H1 (cell line): ENCODE measurements at regions not wholly inside any gene's neighbourhood (a gene's known extent, or its start where the extent isn't known, plus 50 kb on each side); places are given as distances from the start of the nearest gene placed in this dataset.

Source experiments
- TF ChIP-seq, protein P1 (sequence below): fragments of 300-600 bp; sonication (generic); IDR thresholded peaks from 2 replicates; pipeline ENCODE4 v1.7.1; 2012; ENCODE audit warnings: low read length, moderate library complexity, mild to moderate bottlenecking, inconsistent platforms; ENCODE audit not compliant: insufficient replicate concordance

DNA sequence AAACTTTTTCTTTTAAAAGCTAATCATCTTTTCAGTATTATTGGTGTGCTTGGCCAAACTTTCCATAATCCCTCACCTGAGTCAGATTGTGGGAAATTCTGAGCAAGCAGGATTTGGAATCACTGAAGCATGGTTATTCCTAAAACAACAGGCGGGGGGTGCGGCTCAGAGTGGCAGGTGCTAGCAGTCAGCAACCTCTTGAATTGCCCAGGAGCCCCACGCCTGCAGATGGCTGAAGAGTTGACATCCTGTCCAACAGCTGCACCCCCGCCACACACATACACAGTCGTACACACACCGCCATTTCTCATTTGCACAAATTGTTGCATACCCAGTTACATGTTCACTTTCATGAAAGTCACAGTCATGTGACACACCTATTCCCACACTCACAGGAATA, 96.6 kb downstream of the LHX2 start (continued):
- TF ChIP-seq, protein P1, sequence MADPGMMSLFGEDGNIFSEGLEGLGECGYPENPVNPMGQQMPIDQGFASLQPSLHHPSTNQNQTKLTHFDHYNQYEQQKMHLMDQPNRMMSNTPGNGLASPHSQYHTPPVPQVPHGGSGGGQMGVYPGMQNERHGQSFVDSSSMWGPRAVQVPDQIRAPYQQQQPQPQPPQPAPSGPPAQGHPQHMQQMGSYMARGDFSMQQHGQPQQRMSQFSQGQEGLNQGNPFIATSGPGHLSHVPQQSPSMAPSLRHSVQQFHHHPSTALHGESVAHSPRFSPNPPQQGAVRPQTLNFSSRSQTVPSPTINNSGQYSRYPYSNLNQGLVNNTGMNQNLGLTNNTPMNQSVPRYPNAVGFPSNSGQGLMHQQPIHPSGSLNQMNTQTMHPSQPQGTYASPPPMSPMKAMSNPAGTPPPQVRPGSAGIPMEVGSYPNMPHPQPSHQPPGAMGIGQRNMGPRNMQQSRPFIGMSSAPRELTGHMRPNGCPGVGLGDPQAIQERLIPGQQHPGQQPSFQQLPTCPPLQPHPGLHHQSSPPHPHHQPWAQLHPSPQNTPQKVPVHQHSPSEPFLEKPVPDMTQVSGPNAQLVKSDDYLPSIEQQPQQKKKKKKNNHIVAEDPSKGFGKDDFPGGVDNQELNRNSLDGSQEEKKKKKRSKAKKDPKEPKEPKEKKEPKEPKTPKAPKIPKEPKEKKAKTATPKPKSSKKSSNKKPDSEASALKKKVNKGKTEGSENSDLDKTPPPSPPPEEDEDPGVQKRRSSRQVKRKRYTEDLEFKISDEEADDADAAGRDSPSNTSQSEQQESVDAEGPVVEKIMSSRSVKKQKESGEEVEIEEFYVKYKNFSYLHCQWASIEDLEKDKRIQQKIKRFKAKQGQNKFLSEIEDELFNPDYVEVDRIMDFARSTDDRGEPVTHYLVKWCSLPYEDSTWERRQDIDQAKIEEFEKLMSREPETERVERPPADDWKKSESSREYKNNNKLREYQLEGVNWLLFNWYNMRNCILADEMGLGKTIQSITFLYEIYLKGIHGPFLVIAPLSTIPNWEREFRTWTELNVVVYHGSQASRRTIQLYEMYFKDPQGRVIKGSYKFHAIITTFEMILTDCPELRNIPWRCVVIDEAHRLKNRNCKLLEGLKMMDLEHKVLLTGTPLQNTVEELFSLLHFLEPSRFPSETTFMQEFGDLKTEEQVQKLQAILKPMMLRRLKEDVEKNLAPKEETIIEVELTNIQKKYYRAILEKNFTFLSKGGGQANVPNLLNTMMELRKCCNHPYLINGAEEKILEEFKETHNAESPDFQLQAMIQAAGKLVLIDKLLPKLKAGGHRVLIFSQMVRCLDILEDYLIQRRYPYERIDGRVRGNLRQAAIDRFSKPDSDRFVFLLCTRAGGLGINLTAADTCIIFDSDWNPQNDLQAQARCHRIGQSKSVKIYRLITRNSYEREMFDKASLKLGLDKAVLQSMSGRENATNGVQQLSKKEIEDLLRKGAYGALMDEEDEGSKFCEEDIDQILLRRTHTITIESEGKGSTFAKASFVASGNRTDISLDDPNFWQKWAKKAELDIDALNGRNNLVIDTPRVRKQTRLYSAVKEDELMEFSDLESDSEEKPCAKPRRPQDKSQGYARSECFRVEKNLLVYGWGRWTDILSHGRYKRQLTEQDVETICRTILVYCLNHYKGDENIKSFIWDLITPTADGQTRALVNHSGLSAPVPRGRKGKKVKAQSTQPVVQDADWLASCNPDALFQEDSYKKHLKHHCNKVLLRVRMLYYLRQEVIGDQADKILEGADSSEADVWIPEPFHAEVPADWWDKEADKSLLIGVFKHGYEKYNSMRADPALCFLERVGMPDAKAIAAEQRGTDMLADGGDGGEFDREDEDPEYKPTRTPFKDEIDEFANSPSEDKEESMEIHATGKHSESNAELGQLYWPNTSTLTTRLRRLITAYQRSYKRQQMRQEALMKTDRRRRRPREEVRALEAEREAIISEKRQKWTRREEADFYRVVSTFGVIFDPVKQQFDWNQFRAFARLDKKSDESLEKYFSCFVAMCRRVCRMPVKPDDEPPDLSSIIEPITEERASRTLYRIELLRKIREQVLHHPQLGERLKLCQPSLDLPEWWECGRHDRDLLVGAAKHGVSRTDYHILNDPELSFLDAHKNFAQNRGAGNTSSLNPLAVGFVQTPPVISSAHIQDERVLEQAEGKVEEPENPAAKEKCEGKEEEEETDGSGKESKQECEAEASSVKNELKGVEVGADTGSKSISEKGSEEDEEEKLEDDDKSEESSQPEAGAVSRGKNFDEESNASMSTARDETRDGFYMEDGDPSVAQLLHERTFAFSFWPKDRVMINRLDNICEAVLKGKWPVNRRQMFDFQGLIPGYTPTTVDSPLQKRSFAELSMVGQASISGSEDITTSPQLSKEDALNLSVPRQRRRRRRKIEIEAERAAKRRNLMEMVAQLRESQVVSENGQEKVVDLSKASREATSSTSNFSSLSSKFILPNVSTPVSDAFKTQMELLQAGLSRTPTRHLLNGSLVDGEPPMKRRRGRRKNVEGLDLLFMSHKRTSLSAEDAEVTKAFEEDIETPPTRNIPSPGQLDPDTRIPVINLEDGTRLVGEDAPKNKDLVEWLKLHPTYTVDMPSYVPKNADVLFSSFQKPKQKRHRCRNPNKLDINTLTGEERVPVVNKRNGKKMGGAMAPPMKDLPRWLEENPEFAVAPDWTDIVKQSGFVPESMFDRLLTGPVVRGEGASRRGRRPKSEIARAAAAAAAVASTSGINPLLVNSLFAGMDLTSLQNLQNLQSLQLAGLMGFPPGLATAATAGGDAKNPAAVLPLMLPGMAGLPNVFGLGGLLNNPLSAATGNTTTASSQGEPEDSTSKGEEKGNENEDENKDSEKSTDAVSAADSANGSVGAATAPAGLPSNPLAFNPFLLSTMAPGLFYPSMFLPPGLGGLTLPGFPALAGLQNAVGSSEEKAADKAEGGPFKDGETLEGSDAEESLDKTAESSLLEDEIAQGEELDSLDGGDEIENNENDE = no peak
